OCI-LY1 (cell line): ENCODE measurements at regions not wholly inside any gene's neighbourhood (a gene's known extent, or its start where the extent isn't known, plus 50 kb on each side); places are given as distances from the start of the nearest gene placed in this dataset.

Experiments
- H2AFZ ChIP-seq: fragments of 200-600 bp; sonication (generic), shearing (Covaris generic); 2 replicates; pipeline ENCODE4 v1.6.0; 2014; ENCODE audit warnings: antibody characterized with exemption, mild to moderate bottlenecking, low read length
- H3F3A ChIP-seq: fragments of 200-600 bp; sonication (generic), shearing (Covaris generic); 2 replicates; pipeline ENCODE4 v1.6.0; 2014; ENCODE audit warnings: mild to moderate bottlenecking, antibody characterized with exemption, low read length, moderate library complexity; ENCODE audit not compliant: insufficient read depth
- H3K27ac ChIP-seq: fragments of 200-600 bp; sonication (generic); 2 replicates; pipeline ENCODE4 v1.5.1; 2014; ENCODE audit warnings: low read length, mixed run types, mild to moderate bottlenecking, low read depth; ENCODE audit not compliant: poor library complexity, severe bottlenecking
- H3K27me3 ChIP-seq: fragments of 200-600 bp; sonication (generic); 2 replicates; pipeline ENCODE4 v1.6.0; 2014; ENCODE audit warnings: antibody characterized with exemption, mild to moderate bottlenecking, low read length, moderate library complexity; ENCODE audit not compliant: insufficient read depth
- H3K36me3 ChIP-seq: fragments of 200-600 bp; sonication (generic); 2 replicates; pipeline ENCODE4 v1.6.1; 2014; ENCODE audit warnings: mild to moderate bottlenecking, antibody characterized with exemption, low read length, moderate library complexity, mixed read lengths; ENCODE audit not compliant: insufficient read depth
- H3K4me1 ChIP-seq: fragments of 200-600 bp; sonication (generic); 2 replicates; pipeline ENCODE4 v1.5.1; 2014; ENCODE audit warnings: mild to moderate bottlenecking, low read length, moderate library complexity; ENCODE audit not compliant: insufficient read depth, severe bottlenecking
- H3K4me2 ChIP-seq: fragments of 200-600 bp; sonication (generic), shearing (Covaris generic); 2 replicates; pipeline ENCODE4 v1.6.1; 2014; ENCODE audit warnings: low read length
- H3K4me3 ChIP-seq: fragments of 200-600 bp; sonication (generic); 2 replicates; pipeline ENCODE4 v1.5.1; 2014; ENCODE audit warnings: low read length, low read depth, mild to moderate bottlenecking, mixed read lengths; ENCODE audit not compliant: poor library complexity, severe bottlenecking
- H3K79me2 ChIP-seq: fragments of 200-600 bp; shearing (Covaris generic); 2 replicates; pipeline ENCODE4 v1.6.1; 2016; ENCODE audit warnings: mixed run types, low read length, mixed read lengths; ENCODE audit not compliant: insufficient read depth
- H3K9ac ChIP-seq: fragments of 200-600 bp; sonication (generic), shearing (Covaris generic); 2 replicates; pipeline ENCODE4 v1.6.1; 2014; ENCODE audit warnings: mild to moderate bottlenecking, low read length, mixed read lengths
- H3K9me2 ChIP-seq: fragments of 200-600 bp; sonication (generic), shearing (Covaris generic); 2 replicates; pipeline ENCODE4 v1.6.1; 2014; ENCODE audit warnings: low read depth, mild to moderate bottlenecking, low read length, mixed read lengths
- H3K9me3 ChIP-seq: fragments of 200-600 bp; shearing (Covaris generic); 2 replicates; pipeline ENCODE4 v1.6.1; 2014; ENCODE audit warnings: low read length, mixed read lengths
- H4K20me1 ChIP-seq: fragments of 200-600 bp; sonication (generic), shearing (Covaris generic); 2 replicates; pipeline ENCODE4 v1.6.0; 2016; ENCODE audit warnings: mild to moderate bottlenecking, low read length; ENCODE audit not compliant: insufficient read depth
- EZH2 ChIP-seq: fragments of 200-600 bp; sonication (generic), shearing (Covaris generic); IDR thresholded peaks from 2 replicates; pipeline ENCODE4 v1.8.0; 2017; ENCODE audit warnings: borderline replicate concordance, mixed run types, mild to moderate bottlenecking, antibody characterized with exemption, low read length, moderate library complexity, mixed read lengths
- TF ChIP-seq, protein P1 (sequence below): fragments of 200-600 bp; sonication (generic), shearing (Covaris generic); IDR thresholded peaks from 2 replicates; pipeline ENCODE4 v1.5.1; 2017; ENCODE audit warnings: mild to moderate bottlenecking, antibody characterized with exemption, low read length, moderate library complexity, mixed read lengths

DNA sequence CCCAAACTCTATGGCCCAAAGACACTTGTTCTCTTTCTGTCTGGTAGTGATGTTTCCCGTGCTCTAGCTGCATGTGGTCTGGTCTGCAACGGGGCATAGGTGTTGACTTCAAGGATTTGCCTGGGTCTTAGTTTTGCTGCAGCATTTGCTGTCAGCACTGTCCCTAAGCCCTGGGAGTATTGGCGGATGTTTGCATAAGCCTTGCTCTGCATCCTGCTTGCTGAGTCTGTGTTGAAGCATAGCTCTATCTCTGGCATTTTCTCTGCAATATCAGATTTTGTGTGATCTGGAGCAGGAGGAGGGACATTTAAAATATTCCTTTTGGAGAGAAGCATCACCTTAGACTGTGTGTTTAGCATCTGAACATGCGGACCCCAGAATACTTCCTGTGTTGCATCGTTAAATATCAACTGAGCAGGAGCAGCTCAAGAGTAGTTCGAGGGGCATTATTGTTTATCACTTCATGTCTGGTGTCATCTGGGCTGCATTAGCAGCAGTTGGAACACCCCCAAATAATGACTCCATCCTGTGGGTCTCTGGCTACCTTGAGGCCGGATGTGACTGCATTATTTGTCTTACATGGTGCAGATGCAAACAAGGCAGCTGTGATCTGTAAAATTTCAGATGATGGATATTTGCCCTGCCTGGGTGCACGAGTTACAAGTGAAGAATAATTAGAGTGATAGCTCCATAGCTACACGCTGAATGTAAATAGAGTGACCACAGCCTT is 231.7 kb downstream of the TRIB2 start:
- Histone ChIP-seq H3K4me3 (no peak overlapping the region), H3K9me2 (no peaks in the 10 kb centered on the region), H3K4me1 (no peaks in the 10 kb centered on the region), H3K4me2 (no peak overlapping the region), H3K9me3 (no peaks in the 10 kb centered on the region), H3F3A (no peaks in the 10 kb centered on the region), H3K9ac (no peak overlapping the region), H3K36me3 (no peaks in the 10 kb centered on the region), H3K79me2 (no peaks in the 10 kb centered on the region), H3K27ac (no peak overlapping the region), H2AFZ (no peak overlapping the region), H3K27me3 (no peaks in the 10 kb centered on the region), H4K20me1 (no peaks in the 10 kb centered on the region)
- no peak for TF ChIP-seq EZH2
- TF ChIP-seq, protein P1, sequence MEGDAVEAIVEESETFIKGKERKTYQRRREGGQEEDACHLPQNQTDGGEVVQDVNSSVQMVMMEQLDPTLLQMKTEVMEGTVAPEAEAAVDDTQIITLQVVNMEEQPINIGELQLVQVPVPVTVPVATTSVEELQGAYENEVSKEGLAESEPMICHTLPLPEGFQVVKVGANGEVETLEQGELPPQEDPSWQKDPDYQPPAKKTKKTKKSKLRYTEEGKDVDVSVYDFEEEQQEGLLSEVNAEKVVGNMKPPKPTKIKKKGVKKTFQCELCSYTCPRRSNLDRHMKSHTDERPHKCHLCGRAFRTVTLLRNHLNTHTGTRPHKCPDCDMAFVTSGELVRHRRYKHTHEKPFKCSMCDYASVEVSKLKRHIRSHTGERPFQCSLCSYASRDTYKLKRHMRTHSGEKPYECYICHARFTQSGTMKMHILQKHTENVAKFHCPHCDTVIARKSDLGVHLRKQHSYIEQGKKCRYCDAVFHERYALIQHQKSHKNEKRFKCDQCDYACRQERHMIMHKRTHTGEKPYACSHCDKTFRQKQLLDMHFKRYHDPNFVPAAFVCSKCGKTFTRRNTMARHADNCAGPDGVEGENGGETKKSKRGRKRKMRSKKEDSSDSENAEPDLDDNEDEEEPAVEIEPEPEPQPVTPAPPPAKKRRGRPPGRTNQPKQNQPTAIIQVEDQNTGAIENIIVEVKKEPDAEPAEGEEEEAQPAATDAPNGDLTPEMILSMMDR, result no peak

DNA sequence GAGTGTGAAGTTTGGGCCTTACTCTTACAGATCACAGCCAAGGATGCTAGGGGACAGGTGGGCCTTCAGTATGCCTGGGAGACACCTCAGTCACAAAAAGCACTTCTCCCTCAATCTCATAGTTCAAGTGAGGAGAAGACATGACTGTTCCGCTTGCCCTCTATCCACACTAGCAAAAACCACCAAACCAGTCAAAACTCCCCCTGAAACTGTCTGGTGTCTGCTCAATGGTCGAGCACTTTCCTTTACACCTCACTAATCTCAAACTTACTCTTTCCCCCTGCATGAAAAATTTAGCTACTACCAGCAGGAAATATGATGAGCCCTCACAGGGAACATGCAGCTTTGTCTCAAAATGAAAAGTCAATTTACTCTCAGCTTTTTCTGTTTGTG is 232.2 kb downstream of the TRIB2 start:
- H4K20me1 ChIP-seq, result no peaks in the 10 kb centered on the region
- no peak overlapping the region for H3K9ac ChIP-seq
- no peaks in the 10 kb centered on the region for H3K4me1 ChIP-seq
- H3K4me3 ChIP-seq, result no peak overlapping the region
- no peak for TF ChIP-seq EZH2
- TF ChIP-seq, protein P1, result no peak
- no peaks in the 10 kb centered on the region for H3K79me2 ChIP-seq
- H3K27ac ChIP-seq, result no peak overlapping the region
- no peaks in the 10 kb centered on the region for H3K27me3 ChIP-seq
- H3F3A ChIP-seq, result no peaks in the 10 kb centered on the region
- H3K36me3 ChIP-seq, result no peaks in the 10 kb centered on the region
- H3K9me3 ChIP-seq, result no peaks in the 10 kb centered on the region; the same call in 1 of the 2 replicates
- no peak overlapping the region for H2AFZ ChIP-seq
- H3K9me2 ChIP-seq, result no peaks in the 10 kb centered on the region
- no peak overlapping the region for H3K4me2 ChIP-seq

DNA sequence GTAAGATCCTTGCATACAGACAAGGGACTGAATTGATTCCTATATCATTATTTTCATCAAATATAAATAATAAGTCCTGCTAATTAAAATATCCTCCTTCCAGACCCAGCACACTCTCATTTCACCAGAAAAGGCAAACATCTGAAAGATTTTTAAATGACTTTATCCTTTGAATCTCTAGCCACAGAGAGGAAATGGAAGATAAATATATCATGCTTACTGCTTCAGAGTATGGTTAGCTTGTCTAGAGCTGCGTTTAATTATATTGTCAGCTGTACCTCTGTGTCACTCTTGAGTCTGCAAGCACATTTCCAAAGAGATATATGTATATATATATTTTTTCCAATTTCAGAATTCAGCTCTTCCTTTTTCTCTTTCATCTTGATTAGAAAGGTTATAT is 232.7 kb downstream of the TRIB2 start:
- Histone ChIP-seq H4K20me1 (no peaks in the 10 kb centered on the region), H3K9me2 (no peaks in the 10 kb centered on the region), H3F3A (no peaks in the 10 kb centered on the region), H3K36me3 (no peaks in the 10 kb centered on the region), H3K4me3 (no peak overlapping the region), H3K4me1 (no peaks in the 10 kb centered on the region), H3K79me2 (no peaks in the 10 kb centered on the region), H2AFZ (no peak overlapping the region), H3K4me2 (no peak overlapping the region), H3K27ac (no peak overlapping the region), H3K9me3 (no peaks in the 10 kb centered on the region; the same call in 1 of the 2 replicates), H3K27me3 (no peaks in the 10 kb centered on the region), H3K9ac (no peak overlapping the region)
- TF ChIP-seq, protein P1, result no peak
- no peak for TF ChIP-seq EZH2
